ENCODE measurements at regions not wholly inside any gene's neighbourhood (a gene's known extent, or its start where the extent isn't known, plus 50 kb on each side); places are given as distances from the start of the nearest gene placed in this dataset.

GRCh38 chr9:84490206-84490841 is 149.8 kb upstream of the SLC28A3 start:
- TF ChIP-seq CTCF (IDR thresholded peaks at IDR 0.05) (no peak), NPAS2 (CRISPR knock-in tag; IDR thresholded peaks at IDR 0.05; ENCODE audit: borderline replicate concordance) (no peak)

Data from A549 (cell line).